ENCODE measurements at regions not wholly inside any gene's neighbourhood (a gene's known extent, or its start where the extent isn't known, plus 50 kb on each side); places are given as distances from the start of the nearest gene placed in this dataset.

- H3K27ac ChIP-seq = no peak overlapping the region
- H3K36me3 ChIP-seq (replicated peaks in 1 of 2) = no peaks in the 10 kb centered on the region
- H3K27me3 ChIP-seq = peaks cover 8% of the 10 kb centered on the region
- no peaks in the 10 kb centered on the region for H3K4me1 ChIP-seq (replicated peaks in 1 of 2)
- no peak overlapping the region for H3K4me3 ChIP-seq
- no peak for DNase-seq
- TF ChIP-seq POLR2A (IDR thresholded peaks at IDR 0.05) (no peak), CTCF (IDR thresholded peaks at IDR 0.05) (no peak)
- intact Hi-C loops (cut with DNase I) = no loop called here
- WGBS, 4 donors = 75 to 91% (median 77%) methylated on average over 4 to 5 of the region's 5 CpGs
- H3K9me3 ChIP-seq (replicated peaks in 1 of 3) = no peaks in the 10 kb centered on the region
Observed at GRCh38 chr1:114209971-114210370, 56.3 kb upstream of the SYT6 start.

GRCh38 chr1:114208714-114209113 lies 55.0 kb upstream of the SYT6 start:
- no peaks in the 10 kb centered on the region for H3K36me3 ChIP-seq (replicated peaks in 1 of 2)
- intact Hi-C loops (cut with DNase I) = no loop called here
- TF ChIP-seq POLR2A (IDR thresholded peaks at IDR 0.05) (no peak), CTCF (IDR thresholded peaks at IDR 0.05) (no peak)
- H3K4me3 ChIP-seq = no peak overlapping the region
- H3K27me3 ChIP-seq = peaks cover 8% of the 10 kb centered on the region
- peak in 1 of 7 donors; percentile 7 for DNase-seq
- no peaks in the 10 kb centered on the region for H3K4me1 ChIP-seq (replicated peaks in 1 of 2)
- 64 to 71% (median 69%) methylated on average over 3 to 4 of the region's 4 CpGs for WGBS, 4 donors
- no peak overlapping the region for H3K27ac ChIP-seq
- H3K9me3 ChIP-seq (replicated peaks in 1 of 3) = no peaks in the 10 kb centered on the region

- H3K4me3 ChIP-seq = no peak overlapping the region
- TF ChIP-seq CTCF (IDR thresholded peaks at IDR 0.05) (no peak), POLR2A (IDR thresholded peaks at IDR 0.05) (no peak)
- intact Hi-C loops (cut with DNase I) = no loop called here
- H3K27me3 ChIP-seq = peaks cover 8% of the 10 kb centered on the region
- H3K36me3 ChIP-seq (replicated peaks in 1 of 2) = no peaks in the 10 kb centered on the region
- DNase-seq = no peak
- H3K9me3 ChIP-seq (replicated peaks in 1 of 3) = no peaks in the 10 kb centered on the region
- WGBS, 4 donors = 68 to 78% (median 72%) methylated on average over 4 of the region's 4 CpGs
- no peak overlapping the region for H3K27ac ChIP-seq
- H3K4me1 ChIP-seq (replicated peaks in 1 of 2) = no peaks in the 10 kb centered on the region
Observed at GRCh38 chr1:114208106-114208505, 54.4 kb upstream of the SYT6 start.

GRCh38 chr1:114207635-114208034 lies 54.0 kb upstream of the SYT6 start:
- H3K27ac ChIP-seq = no peak overlapping the region
- H3K4me1 ChIP-seq (replicated peaks in 1 of 2) = no peaks in the 10 kb centered on the region
- 64 to 76% (median 67%) methylated on average over 10 to 11 of the region's 11 CpGs for WGBS, 4 donors
- H3K9me3 ChIP-seq (replicated peaks in 1 of 3) = no peaks in the 10 kb centered on the region
- no peak for DNase-seq
- H3K4me3 ChIP-seq = no peak overlapping the region
- TF ChIP-seq CTCF (IDR thresholded peaks at IDR 0.05) = no peak
- no peak for TF ChIP-seq POLR2A (IDR thresholded peaks at IDR 0.05)
- H3K27me3 ChIP-seq = peaks cover 8% of the 10 kb centered on the region
- H3K36me3 ChIP-seq (replicated peaks in 1 of 2) = no peaks in the 10 kb centered on the region
- intact Hi-C loops (cut with DNase I) = no loop called here

Data from adrenal gland (tissue), 9 donors.